HuH-7 (cell line): ENCODE measurements at regions not wholly inside any gene's neighbourhood (a gene's known extent, or its start where the extent isn't known, plus 50 kb on each side); places are given as distances from the start of the nearest gene placed in this dataset.
"Not testable (repeated sequence)": the region's sequence is repeated elsewhere in the genome, so short reads cannot be mapped to it uniquely, and the experiment has no call there.

Experiments
- DNase-seq: peaks from one replicate; pipeline ENCODE4 v3.0.0; 2011; ENCODE audit warnings: low spot score

DNA sequence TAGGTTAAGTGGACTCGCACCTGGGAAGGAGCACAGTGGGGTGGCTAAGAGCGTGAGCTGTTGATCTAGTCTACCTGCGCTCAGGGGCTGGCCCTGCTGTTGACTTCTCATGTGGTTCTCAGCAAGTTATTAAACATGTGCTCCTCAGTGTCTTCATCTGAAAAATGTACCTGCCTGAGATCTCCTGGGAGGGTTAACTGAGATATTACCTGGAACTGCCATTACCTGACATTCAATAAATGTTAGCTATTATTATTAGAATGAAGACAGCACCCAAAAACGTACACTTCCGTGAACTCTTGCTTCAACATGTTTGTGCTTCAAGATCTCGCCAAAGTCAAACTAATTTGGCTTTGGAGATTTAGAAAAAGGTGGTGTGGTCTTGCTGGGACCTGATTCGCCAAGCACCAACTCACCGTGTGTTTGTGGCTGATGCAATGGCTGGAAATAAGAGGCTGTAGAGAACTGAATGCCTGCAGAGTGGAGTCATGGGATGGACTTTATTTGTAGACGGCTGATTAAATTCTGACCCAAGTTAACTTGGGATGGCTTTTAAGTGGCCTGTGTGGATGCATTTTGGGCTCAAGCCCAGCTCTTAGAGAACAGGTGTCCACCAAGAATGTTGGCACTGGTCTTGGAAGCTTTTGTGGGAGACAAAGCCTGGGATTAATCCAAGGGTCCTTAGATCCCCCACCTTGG lies 692.9 kb downstream of the QKI start:
- no peak for DNase-seq

- peak; percentile 67 for DNase-seq
Measured at GRCh38 chr6:164106345-164106769, 691.8 kb downstream of the QKI start.

DNA sequence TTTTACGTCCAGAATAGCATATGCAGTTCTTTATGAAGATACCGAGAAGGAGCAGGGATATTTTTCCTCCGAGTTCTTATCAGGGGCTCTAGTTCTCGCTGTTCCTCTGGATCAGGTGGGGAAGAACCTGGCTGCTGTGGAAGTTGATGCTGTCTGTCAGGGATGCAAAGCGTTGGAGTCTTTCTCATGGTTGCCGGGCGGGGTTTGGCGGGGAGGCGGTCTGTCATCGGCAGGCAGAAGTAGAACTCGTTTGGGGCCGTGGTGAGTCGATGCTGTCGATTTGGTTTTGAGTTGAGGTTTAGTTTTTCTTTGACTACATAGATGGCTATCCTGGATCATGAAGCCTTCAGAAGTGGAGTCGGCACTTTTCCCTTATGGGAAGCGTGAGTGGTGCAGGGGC lies 691.2 kb downstream of the QKI start:
- DNase-seq, result no peak

- DNase-seq, result no peak
Measured at GRCh38 chr6:164104432-164104831, 689.9 kb downstream of the QKI start.

DNA sequence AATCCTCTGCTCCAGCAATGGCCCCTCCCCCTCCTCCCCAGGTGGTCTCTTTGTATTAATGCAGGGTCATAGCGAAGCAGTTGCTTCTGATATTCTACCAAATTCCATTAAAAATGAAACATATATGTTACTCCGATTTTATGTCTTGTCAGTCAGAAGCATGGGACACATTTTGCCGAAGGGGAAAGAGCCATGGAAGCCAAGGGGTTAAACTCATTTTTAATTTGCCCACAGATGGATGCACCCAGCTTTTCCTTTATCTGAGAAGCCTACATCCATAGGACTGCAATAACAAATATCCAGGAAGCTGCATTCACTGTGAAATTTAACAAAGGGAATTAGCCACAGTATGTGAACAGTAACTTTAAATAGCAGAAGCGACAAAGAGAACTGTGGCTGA lies 688.2 kb downstream of the QKI start:
- no peak for DNase-seq

DNA sequence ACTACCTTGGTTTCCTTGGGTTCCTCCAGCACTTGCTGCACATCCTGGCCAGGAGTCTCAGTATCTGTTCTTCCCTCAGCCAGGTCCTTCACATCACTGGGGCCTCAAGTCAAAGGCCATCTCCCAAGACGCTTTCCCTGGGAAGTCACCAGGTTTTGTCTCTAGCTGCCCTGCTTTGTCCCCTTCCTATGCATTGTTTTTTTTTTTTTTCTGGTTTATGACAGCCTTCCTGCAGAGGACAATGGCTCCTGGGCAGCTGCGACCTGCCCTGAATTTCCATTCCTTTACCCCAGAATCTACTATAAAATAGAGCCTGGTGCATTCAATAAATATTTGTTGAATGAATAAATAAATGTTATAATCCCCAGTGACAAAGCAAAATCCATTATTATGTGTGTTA lies 687.3 kb downstream of the QKI start:
- DNase-seq, result no peak

- DNase-seq, result no peak
Measured at GRCh38 chr6:164099269-164099865, 684.8 kb downstream of the QKI start.

- no peak for DNase-seq
Measured at GRCh38 chr6:164098857-164099267, 684.3 kb downstream of the QKI start.

DNA sequence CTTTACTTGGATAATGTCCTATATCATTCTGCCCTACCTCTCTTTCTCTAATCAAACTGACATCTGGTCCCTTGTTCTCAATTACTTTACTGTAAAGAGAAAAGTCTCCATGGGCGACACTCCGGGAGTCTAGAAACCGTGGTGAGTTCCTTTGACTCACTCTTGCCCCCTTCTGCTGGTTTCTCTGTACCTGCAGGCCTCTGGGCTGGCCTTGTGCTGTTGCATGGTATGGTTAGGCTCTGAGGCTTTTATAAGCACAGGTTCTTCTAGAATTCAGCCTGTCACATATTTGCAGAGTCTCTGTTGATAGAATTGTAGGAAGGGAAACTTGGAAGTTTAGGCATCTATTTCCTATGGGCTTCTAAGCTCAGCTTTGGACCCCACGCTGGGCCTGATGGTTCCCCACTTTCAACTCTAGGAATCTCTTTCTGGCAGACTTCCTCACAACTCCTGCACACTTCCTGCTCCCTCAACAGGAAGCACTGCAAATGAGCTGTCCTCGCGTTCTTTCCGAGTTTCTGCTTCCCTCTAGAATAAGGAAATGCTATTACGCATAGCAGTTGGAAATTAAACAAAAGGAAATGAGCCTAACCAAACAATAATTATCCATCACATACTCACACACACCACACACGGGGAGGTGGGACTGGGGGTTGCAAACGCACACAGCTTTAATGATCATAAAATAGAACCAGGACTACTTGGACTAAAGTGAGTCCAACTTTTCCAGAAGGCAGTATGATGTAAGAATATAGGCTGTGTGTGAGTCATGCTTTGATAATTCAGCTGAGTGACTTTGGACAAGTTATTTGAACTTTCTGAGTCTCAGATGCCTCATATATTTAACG lies 683.3 kb downstream of the QKI start:
- no peak for DNase-seq

DNA sequence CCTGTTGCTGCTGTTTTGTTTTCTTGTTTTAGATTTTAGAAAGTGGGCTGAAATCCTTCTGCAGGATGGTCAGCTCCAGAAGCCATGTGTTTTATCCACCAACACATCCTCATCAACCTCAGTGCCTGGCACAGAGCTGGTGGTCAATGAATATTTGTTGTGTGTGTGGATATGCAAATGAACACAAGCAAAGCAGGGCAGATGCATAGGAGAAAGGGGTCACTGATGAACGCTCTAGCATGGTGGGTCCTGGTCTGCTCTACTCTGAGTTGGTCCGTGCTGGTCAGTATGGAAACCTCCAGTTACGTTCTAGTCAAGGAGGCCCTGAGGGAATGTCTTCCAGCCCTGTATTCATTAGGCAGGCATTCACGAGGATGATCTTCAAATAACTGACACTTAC lies 682.5 kb downstream of the QKI start:
- no peak for DNase-seq

DNA sequence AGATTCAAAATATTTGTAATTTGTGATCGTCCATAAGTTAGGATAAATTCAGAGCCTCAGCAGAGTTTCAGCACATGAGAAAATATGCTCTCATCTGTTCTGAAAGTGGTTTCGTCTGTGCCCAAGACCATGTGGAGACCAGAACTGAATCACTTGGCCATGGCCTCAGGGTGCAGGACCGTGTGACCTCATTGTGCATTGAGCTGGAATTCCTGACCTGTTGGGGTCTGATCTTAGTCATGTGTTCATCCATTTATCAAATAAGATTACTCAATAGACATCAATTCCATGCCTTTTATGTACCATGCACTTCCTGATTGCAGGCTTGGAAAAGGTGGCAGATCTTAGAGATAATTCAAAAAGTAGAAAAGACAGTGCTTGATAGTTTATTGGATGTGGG lies 680.5 kb downstream of the QKI start:
- DNase-seq, result no peak

DNA sequence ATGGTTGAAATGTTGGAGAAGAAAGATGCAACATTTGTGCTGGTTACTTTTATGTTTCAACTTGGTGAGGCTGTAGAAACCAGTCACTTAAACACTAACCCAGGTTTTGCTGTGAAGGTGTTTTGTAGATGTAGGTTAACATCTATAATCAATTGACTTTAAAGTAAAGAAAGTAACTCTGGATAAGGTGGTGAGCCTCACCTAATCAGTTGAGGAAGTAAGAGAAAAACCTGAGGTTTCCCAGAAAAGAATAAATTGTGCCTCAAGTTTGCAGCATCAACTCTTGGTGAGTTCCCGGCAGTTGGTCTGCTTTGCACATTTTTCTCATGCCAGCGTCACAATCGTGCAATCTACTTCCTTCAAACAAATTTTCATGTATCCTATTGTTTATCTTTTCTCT lies 673.4 kb downstream of the QKI start:
- DNase-seq, result no peak

DNA sequence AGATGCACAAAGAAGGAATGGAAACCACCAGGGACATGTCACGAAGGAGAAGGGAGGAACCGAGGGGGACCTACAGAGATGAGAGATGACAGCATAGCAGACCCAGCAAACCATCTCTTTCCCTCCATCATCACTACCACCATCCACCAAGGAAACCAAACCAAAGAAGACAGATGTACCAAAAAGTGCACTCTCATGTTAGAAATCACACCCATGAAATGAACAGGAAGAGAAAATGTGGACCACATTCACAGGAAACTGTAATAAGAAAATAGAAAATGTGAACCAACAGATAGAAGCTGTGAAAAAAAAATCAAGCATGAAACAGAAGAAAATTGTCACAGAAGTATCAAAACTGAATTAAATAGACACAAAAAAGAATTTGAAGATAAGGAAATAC lies 672.7 kb downstream of the QKI start:
- DNase-seq, result no peak

- DNase-seq, result no peak
Measured at GRCh38 chr6:164086076-164086887, 671.8 kb downstream of the QKI start.

DNA sequence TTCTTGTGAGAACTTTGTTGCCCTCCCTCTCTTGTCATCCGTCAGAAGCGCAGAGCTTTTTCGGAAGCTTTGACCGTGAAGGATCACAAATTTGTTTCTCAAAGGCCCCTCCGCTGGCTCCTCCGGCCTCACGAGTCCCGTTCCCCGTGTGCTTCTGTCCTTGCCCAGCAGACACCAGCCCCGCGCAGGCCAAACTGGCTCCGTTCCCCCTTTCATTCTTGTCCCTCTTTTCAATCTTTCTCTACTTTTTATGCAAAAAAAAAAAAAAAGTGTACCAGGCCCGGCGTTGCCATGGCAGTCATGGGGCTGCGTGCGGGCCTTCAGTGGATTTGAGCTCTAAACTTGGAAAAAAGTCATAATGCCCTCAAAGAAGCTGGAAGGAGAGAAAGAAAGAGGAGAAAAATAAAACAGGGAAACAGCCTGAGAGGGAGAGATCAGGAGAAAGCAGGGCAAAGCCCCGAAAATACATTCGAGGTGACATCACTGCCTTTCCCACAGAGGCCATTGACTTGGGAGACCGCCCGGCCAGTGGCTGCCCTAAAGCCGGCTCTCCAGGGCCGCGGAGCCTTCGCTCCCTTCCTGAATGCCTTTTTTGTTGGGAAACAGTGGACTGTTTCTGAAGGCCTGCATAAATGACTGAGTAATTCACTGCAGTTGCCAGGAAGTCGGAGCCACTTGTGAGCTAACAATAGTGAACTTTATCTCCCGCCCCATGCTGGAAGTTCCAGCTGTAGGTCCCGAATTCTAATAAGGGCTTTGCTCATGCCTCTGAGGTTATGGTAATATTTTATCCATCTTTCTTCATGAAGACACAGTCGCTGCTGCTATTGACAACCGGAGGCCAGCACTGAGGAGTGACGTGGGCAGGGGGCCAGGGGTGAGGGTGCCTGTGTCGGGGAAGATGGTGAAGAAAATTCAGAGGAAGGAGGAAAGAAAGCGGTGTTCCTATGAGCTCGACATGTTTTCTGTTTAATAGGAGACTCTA lies 670.9 kb downstream of the QKI start:
- no peak for DNase-seq

GRCh38 chr6:164079275-164079600 lies 664.7 kb downstream of the QKI start:
- DNase-seq, result no peak

- DNase-seq, result no peak
Measured at GRCh38 chr6:164078532-164079274, 664.2 kb downstream of the QKI start.

- not testable (repeated sequence) for DNase-seq
Measured at GRCh38 chr6:164076818-164077532, 662.5 kb downstream of the QKI start.

DNA sequence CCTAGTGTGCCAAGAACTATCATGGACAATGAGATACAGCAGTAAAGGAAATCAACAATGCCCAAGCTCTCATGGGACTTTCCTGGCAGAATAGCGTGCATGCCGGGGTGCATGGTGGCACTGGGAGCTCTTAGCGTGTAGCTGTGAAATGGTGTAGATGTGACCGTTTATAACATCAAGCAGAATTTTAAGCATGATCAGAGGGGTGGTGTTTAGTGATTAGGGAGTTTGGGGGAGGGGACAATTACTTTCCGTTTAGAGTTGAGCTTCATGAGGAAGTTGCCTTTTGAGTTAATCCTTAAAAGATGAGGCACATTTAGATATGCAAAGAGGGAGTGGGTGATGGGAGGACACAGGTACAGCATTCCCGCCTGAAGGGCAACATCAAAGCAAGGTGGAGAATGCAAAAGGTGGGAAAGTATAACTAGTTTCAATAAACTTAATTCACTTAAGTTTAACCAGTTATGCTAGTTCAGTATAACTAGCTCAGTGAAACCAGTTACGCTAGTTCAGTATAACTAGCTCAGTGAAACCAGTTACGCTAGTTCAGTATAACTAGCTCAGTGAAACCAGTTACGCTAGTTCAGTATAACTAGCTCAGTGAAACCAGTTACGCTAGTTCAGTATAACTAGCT lies 661.6 kb downstream of the QKI start:
- DNase-seq, result no peak
